ENCODE measurements at regions not wholly inside any gene's neighbourhood (a gene's known extent, or its start where the extent isn't known, plus 50 kb on each side); places are given as distances from the start of the nearest gene placed in this dataset.

- peak; percentile 13 for DNase-seq (ENCODE audit: low spot score)
Measured at GRCh38 chr1:56033321-56034037, 545.9 kb downstream of the PLPP3 start.

DNA sequence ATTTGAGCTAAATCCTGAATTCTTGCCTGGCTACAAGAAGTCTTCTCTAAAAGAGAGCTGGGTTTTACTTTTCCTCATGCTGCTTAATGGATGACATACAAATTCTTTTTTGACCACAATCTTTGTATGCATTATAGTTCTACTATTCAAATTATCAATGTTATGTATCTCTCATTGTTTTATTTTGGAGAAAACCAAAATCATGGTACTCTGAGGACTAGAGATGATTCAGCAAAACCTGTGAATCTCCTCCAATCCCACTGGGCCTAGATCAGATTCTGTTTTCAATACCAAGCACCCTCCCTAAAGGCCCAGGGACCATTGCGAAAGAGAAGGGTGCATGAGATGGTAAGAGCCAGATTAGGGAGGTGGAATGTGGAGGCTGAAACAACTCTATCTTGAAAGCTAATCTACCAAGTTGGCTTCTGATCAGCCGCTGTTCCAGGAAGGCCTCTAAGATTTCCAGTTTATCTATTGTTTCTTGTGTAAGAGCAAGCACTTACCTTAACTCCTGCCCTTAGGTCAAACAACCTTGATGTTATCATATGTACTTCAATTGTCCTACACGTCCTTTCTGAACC is 547.2 kb downstream of the PLPP3 start:
- peak; percentile 7 for DNase-seq (ENCODE audit: low spot score)

DNA sequence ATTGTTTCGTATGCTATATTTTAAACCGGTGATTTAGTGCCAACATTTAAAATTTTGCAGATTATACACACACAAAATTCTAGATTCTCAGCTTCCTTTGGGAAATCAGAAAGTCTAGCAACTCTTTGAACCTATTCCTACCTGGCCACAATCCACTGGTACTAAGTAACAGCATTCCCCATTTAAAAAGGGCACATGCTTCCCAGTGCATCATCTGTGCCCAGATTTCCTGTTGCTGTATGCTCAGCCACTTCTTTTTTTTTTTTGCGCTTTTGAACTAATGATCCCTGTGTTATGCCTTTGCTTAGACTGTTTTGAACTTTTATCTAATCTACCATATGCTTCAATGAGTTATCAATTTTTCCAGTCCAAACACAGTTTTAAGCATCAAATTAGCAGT is 548.4 kb downstream of the PLPP3 start:
- DNase-seq (ENCODE audit: low spot score), result no peak

GRCh38 chr1:56029319-56030003 is 549.9 kb downstream of the PLPP3 start:
- DNase-seq (ENCODE audit: low spot score), result no peak

DNA sequence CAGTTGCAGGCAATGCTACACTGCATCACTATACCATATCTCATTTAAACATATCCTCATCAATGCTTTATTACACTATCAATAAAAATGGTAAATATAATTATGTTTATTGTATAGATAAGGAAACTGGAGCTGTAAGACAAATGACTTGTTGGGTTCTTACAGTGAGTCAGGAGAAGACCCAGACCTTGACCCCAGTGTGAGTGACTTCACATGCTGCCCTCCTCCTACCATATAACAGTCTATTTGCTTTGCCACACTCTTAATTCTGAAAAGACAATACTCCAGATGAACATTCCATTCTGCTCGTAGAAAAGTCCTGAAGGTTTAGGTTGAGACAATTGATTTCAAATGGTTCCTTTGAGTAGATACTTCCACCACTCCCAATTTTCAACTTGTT is 550.5 kb downstream of the PLPP3 start:
- DNase-seq (ENCODE audit: low spot score), result no peak

DNA sequence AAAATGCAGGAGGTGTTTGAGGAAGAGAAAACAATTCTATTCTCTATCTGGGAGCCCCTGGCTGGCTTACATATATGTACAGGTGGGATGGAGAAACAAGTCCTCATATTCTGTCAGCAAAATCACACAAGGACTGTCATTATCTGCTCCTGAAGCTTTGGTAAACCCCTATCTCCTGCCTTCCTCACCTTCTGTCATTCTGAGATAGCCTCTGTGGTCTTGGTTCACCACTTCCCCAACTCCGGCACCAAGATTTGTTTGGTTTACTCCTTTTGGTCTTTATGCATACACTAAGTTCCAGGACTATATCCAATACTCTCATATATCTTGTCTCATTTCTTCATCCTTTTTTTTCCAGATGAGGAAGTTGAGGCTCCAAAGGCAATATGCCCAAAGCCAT is 551.1 kb downstream of the PLPP3 start:
- DNase-seq (ENCODE audit: low spot score), result no peak

DNA sequence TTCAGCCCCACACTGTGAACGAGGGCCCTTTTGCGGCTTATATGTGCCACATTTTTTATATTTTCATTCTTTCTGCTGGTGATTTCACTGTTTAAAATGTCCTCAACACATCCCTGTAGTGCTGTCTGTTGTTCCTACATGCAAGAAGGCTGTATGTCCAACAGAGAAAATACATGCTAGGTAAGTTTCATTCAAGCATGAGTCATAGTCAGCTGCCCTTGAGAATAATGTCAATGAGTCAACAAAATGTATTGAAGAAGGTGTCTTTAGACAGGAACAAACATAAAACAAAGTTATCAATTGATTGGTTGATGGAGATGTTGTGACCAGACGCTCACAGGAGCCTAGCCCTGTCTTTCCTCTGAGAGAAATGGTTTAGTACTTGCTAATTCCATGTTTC is 553.4 kb downstream of the PLPP3 start:
- DNase-seq (ENCODE audit: low spot score), result no peak

DNA sequence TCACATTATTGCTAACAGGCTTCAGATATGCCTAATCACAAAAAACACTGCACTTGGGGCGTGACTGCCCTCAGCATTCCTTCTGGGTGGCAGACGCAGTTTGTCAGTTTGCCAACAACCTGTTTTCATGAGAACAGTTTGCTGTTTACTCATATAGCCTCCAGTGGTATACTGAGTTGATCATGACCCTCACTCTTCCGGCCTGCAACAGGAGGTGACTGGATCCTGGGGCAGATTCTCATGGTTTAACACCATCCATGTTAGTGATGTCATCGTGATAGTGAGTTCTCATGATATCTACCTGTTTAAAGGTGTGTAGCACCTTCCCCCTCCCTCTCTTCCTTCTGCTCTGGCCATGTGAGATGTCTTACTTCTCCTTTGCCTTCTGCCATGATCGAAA is 555.2 kb downstream of the PLPP3 start:
- no peak for DNase-seq (ENCODE audit: low spot score)

- no peak for DNase-seq (ENCODE audit: low spot score)
Measured at GRCh38 chr1:56019922-56020321, 559.4 kb downstream of the PLPP3 start.

DNA sequence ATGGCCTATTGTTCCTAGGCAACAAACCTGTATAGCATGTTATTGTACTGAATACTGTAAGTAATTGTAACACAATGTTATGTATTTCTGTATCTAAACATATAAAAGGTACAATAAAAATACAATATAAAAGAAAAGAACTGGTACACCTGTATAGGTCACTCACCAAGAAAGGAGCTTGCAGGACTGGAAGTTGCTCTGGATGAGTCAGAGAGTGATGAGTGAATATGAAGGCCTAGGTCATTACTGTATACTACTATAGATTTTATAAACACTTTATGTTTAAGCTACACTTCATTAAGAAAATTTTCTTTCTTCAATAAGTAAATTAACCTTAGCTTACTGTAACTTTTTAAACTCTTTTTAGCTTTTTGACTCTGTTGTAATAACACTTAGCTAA is 559.9 kb downstream of the PLPP3 start:
- no peak for DNase-seq (ENCODE audit: low spot score)

- no peak for DNase-seq (ENCODE audit: low spot score)
Measured at GRCh38 chr1:56017336-56017735, 562.0 kb downstream of the PLPP3 start.

DNA sequence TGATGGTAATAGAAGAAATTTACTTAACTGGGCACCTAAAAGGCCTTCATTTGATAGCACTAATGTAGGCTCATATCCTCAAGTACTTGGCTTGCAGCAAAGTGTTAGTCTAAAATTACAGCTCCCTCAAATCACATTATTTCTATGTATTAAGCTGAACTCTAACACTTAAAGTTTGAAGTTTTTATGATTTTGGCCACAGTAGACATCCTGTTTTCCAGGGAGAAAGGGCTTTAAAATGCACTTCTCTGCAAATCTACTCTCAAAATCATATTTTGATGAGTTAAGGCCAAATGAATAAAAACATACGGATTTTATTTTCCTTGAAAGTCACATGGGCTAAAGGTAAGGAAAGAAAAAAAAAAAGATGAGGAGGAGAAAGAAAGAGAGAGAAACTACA is 575.5 kb downstream of the PLPP3 start:
- DNase-seq (ENCODE audit: low spot score), result no peak

DNA sequence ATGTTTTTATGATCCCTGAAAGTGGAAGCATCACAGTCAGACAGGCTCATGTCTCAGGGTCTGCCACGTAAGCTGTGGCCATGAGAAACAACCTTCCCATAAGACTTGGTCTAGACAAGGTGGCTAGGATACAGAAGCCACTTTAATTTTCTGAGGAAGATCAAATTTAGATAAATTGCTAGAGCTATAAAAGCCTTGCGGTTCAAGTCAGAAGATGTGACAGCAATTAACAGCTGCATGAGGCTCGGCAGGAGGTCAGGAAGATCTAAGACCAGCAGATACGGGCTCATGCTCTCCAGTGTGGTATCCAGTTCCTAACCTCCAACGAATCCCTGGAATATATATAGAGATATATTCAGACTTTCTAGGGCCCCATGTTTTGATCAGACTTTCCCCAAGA is 577.1 kb downstream of the PLPP3 start:
- DNase-seq (ENCODE audit: low spot score), result no peak

- no peak for DNase-seq (ENCODE audit: low spot score)
Measured at GRCh38 chr1:56000424-56000823, 578.9 kb downstream of the PLPP3 start.

- DNase-seq (ENCODE audit: low spot score), result peak; percentile 7
Measured at GRCh38 chr1:55997536-55997935, 581.8 kb downstream of the PLPP3 start.

- peak; percentile 31 for DNase-seq (ENCODE audit: low spot score)
Measured at GRCh38 chr1:55993646-55994318, 585.6 kb downstream of the PLPP3 start.

- DNase-seq (ENCODE audit: low spot score), result peak; percentile 10
Measured at GRCh38 chr1:55990007-55990406, 589.4 kb downstream of the PLPP3 start.

DNA sequence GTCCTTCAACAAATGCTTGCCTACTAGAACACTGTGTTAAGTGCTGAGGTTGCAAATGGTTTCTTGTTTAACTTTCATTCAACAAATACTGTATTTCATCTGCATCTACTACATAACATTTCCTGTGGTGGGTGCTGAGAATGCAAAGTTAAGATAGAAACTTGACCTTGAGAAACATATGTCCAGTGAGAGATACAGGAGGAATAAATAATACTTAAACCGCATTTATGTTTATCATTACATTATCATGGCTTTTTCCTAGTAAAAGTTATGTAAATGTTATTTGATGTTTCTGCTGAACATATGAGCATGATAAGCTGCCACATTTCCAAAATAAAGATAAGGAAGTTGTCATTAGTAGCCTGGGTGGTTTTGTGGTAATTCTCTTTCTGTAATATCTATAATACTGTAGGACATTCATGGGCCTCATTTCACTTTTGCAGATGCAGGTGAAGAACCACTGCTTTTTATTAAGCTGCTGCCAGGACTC is 590.4 kb downstream of the PLPP3 start:
- no peak for DNase-seq (ENCODE audit: low spot score)

- peak; percentile 11 for DNase-seq (ENCODE audit: low spot score)
Measured at GRCh38 chr1:55987491-55988249, 591.7 kb downstream of the PLPP3 start.

DNA sequence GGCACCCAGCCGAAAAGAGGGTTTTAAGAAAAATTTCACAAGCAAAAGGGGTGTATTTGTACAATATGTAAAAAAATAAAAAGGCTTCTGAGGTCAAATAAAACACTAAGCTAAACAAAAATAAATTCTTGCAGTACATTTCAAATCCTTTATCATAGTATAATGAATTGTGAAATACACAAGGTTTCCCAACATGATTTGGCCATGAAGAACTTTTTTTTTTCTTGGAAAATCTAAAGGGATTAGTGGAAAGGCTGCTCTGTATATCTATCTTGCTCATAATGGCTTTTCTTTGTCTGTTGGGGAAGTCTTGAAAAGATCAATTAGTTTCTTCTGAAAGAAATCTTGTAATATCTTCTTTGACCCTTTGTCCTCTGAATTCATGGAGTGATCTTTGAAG is 593.4 kb downstream of the PLPP3 start:
- DNase-seq (ENCODE audit: low spot score), result no peak

DNA sequence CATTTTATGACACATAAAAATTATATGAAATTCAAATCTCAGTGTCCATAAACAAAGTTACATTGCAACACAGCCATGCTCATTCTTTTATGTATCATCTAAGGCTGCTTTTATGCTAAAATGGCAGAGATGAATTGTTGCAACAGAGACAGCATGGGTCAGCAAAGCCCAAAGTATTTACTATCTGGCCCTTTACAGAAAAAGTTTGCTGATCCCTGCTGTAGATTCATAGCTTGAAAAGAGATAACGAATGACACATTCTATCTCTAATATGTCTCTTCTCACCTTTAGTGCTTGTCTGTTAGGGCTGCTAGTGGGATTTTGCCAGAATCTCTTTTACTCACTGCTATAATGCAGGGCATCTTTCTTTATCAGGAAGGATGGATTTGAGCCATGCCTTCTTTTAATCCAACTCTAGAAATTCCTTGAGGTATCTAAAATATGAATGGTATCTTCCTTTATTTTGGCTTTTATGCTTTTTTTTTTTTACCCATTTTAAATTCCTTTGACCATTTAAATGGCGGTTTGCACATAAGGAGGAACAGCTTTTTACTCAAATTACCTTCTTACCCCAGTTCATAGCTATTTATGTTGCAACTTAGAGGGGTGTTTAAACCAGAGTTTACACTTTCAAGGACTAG is 598.2 kb downstream of the PLPP3 start:
- peak; percentile 15 for DNase-seq (ENCODE audit: low spot score)

GRCh38 chr1:55980582-55980981 is 598.8 kb downstream of the PLPP3 start:
- no peak for DNase-seq (ENCODE audit: low spot score)

Measured in GM03348 (cell line).